ENCODE measurements at regions not wholly inside any gene's neighbourhood (a gene's known extent, or its start where the extent isn't known, plus 50 kb on each side); places are given as distances from the start of the nearest gene placed in this dataset.

GRCh38 chr1:185408700-185409270, 91.7 kb upstream of the IVNS1ABP start:
- ATAC-seq (replicated peaks) (no peak), DNase-seq (no peak)
- Mint-ChIP-seq H3K9me3 (peaks cover 0 to 3% of the 10 kb centered on the region in 2 donors), H3K27me3 (peaks cover 0 to 5% of the 10 kb centered on the region in 2 donors), H3K4me1 (ENCODE audit: low read depth in 2 of 2) (peaks cover 8 to 18% of the 10 kb centered on the region in 2 donors), H3K36me3 (ENCODE audit: insufficient read depth) (no peaks in the 10 kb centered on the region), H3K4me3 (no peak overlapping the region), H3K27ac (peak overlapping the region in 1 of 2 donors; percentile 29)

- no peak for ATAC-seq (replicated peaks)
- H3K27ac Mint-ChIP-seq, result no peak overlapping the region
Measured at GRCh38 chr1:185406691-185407009, 89.6 kb upstream of the IVNS1ABP start.

DNA sequence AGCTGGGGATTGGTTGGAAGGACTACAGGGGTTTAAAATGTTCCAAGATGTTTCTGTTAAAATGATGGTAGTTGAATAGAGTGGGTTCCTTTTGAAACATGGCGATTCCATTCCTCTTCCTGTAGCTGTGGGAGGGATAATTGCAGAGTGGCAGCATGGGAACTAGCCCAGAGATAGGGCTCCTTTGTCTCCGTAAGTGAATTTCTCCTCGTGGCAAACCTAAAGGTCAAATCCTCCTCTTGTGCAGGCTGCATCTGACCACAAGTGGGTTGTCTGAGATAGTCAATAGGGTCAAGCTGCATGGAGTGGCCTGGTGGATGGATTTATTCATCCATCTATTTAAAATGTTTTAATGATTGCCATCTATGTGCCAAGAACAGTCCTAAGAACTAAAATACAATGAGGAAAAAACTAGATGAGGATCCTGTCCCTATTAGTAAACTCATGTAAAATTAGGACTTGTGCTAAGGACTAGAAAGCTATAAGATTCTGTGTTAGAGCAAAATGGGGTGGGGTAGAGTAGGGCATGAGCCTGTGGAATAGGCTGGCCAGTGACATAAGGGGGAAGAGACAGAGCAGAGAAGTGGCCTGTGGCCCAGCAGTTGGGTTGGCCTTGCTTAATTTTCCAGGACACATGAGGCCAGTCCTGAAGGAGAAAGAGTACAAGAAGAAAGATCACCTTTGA, 89.1 kb upstream of the IVNS1ABP start:
- peaks cover 0 to 3% of the 10 kb centered on the region in 2 donors for H3K9me3 Mint-ChIP-seq
- DNase-seq (no peak), ATAC-seq (replicated peaks) (no peak)
- H3K27ac Mint-ChIP-seq, result no peak overlapping the region
- peaks cover 6 to 13% of the 10 kb centered on the region in 2 donors for H3K4me1 Mint-ChIP-seq (ENCODE audit: low read depth in 2 of 2)
- no peaks in the 10 kb centered on the region for H3K36me3 Mint-ChIP-seq (ENCODE audit: insufficient read depth)
- H3K4me3 Mint-ChIP-seq, result no peak overlapping the region
- peaks cover 9 to 11% of the 10 kb centered on the region in 2 donors for H3K27me3 Mint-ChIP-seq

More at GRCh38 chr1:185406691-185407009, 89.6 kb upstream of the IVNS1ABP start:
- peaks cover 9 to 11% of the 10 kb centered on the region in 2 donors for H3K27me3 Mint-ChIP-seq
- H3K9me3 Mint-ChIP-seq, result peaks cover 0 to 3% of the 10 kb centered on the region in 2 donors
- no peaks in the 10 kb centered on the region for H3K36me3 Mint-ChIP-seq (ENCODE audit: insufficient read depth)
- peaks cover 6 to 13% of the 10 kb centered on the region in 2 donors for H3K4me1 Mint-ChIP-seq (ENCODE audit: low read depth in 2 of 2)
- no peak overlapping the region for H3K4me3 Mint-ChIP-seq
- no peak for DNase-seq

GRCh38 chr1:185404907-185405568, 88.0 kb upstream of the IVNS1ABP start:
- ATAC-seq (replicated peaks), result no peak
- Mint-ChIP-seq H3K4me3 (no peak overlapping the region), H3K4me1 (ENCODE audit: low read depth in 2 of 2) (peaks cover 6 to 13% of the 10 kb centered on the region in 2 donors), H3K9me3 (peaks cover 0 to 3% of the 10 kb centered on the region in 2 donors), H3K36me3 (ENCODE audit: insufficient read depth) (no peaks in the 10 kb centered on the region), H3K27ac (no peak overlapping the region), H3K27me3 (peaks cover 9 to 11% of the 10 kb centered on the region in 2 donors)
- no peak for DNase-seq

GRCh38 chr1:185404291-185404690, 87.2 kb upstream of the IVNS1ABP start:
- no peak for DNase-seq
- peaks cover 0 to 3% of the 10 kb centered on the region in 2 donors for H3K9me3 Mint-ChIP-seq
- peaks cover 4 to 11% of the 10 kb centered on the region in 2 donors for H3K4me1 Mint-ChIP-seq (ENCODE audit: low read depth in 2 of 2)
- no peak overlapping the region for H3K4me3 Mint-ChIP-seq
- no peak for ATAC-seq (replicated peaks)
- H3K27me3 Mint-ChIP-seq, result peaks cover 9 to 11% of the 10 kb centered on the region in 2 donors
- H3K27ac Mint-ChIP-seq, result no peak overlapping the region
- H3K36me3 Mint-ChIP-seq (ENCODE audit: insufficient read depth), result no peaks in the 10 kb centered on the region

DNA sequence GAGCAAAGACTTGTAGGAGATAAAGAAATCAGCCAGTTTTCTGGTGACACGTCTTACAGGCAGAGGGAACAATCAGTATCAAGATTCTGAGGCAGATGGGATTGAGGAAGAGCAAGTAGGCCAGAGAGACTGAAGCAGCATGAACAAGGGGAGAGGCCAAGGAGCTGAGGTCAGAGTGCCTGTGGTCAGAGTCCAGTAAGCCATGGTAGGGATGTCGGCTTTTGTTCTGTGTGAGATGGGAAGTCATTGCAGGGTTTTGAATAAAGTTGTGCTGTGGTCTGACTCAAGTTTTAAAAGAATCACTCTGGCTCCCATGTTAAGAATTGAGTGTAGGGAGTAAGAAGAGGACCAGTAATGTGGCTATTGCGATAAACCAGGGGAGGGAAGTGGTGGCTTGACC, 85.9 kb upstream of the IVNS1ABP start:
- Mint-ChIP-seq H3K4me1 (ENCODE audit: low read depth in 2 of 2) (peaks cover 4 to 5% of the 10 kb centered on the region in 2 donors), H3K9me3 (peaks cover 0 to 3% of the 10 kb centered on the region in 2 donors), H3K36me3 (ENCODE audit: insufficient read depth) (no peaks in the 10 kb centered on the region), H3K4me3 (no peak overlapping the region), H3K27ac (no peak overlapping the region), H3K27me3 (peaks cover 6 to 9% of the 10 kb centered on the region in 2 donors)
- DNase-seq (no peak), ATAC-seq (replicated peaks) (no peak)

- peaks cover 4 to 5% of the 10 kb centered on the region in 2 donors for H3K4me1 Mint-ChIP-seq (ENCODE audit: low read depth in 2 of 2)
- no peak overlapping the region for H3K4me3 Mint-ChIP-seq
- H3K27ac Mint-ChIP-seq, result no peak overlapping the region
- peaks cover 6 to 9% of the 10 kb centered on the region in 2 donors for H3K27me3 Mint-ChIP-seq
- no peaks in the 10 kb centered on the region for H3K36me3 Mint-ChIP-seq (ENCODE audit: insufficient read depth)
- no peaks in the 10 kb centered on the region for H3K9me3 Mint-ChIP-seq
- no peak for ATAC-seq (replicated peaks)
- no peak for DNase-seq
Measured at GRCh38 chr1:185401019-185401418, 84.0 kb upstream of the IVNS1ABP start.

DNA sequence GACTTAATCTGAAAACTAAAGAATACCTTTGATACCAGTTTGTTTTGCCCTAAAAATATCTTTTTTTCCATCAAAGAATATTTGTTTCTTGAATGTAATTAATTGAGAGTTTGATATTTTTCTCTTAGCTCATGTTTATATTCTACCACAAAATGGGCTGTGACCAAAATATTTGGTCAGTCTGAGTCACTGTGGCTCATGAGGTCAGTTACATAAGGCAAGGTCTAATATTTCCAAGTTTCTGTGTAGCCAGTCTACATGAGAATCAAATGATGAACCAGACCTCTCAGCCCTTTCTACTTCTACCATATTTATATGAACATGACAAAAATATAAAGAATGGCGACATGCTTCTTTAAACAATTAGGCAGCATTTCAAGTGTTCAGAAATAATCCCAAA, 83.0 kb upstream of the IVNS1ABP start:
- no peaks in the 10 kb centered on the region for H3K36me3 Mint-ChIP-seq (ENCODE audit: insufficient read depth)
- ATAC-seq (replicated peaks) (no peak), DNase-seq (no peak)
- peaks cover 6 to 9% of the 10 kb centered on the region in 2 donors for H3K27me3 Mint-ChIP-seq
- no peak overlapping the region for H3K4me3 Mint-ChIP-seq
- H3K9me3 Mint-ChIP-seq, result no peaks in the 10 kb centered on the region
- H3K4me1 Mint-ChIP-seq (ENCODE audit: low read depth in 2 of 2), result peaks cover 4 to 5% of the 10 kb centered on the region in 2 donors
- no peak overlapping the region for H3K27ac Mint-ChIP-seq

DNA sequence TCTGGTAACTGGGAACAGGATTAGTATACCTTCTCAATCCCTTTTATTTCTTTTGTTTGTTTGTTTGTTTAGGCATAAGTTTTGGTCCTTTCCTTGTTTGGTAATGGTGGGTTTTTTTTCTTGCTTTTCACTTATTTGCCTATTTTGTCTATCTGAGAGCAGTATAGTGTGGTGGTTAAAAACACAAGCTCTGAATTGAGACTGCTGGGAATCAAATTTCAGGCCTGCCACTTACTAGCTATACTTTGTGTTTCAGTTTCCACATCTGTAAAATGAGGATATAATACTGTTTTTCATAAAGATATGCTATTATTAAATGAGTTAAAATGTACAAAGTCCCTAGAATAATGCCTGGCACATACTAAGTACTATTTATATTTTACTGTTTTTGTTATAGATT, 81.6 kb upstream of the IVNS1ABP start:
- Mint-ChIP-seq H3K36me3 (ENCODE audit: insufficient read depth) (no peaks in the 10 kb centered on the region), H3K27ac (no peak overlapping the region), H3K9me3 (no peaks in the 10 kb centered on the region), H3K27me3 (peaks cover 6 to 9% of the 10 kb centered on the region in 2 donors), H3K4me3 (no peak overlapping the region), H3K4me1 (ENCODE audit: low read depth in 2 of 2) (peaks cover 0 to 2% of the 10 kb centered on the region in 2 donors)
- no peak for ATAC-seq (replicated peaks)
- DNase-seq, result no peak

DNA sequence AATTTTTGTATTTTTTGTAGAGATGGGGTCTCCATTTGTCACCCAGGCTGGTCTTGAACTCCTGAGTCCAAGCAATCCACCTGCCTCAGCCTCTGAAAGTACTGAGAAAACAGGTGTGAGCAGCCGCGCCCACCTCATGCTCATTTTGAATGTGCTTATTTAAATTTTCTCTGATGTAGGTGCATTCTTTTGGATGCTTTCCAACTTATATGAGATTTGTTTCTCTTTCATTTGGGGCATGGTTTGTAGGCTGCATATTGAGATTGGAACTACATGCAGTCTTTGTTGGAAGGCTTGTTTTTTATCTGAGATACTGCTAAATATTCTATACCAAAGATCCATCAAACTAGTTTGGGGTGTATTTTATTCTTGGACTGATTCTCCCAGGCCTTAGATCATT, 81.0 kb upstream of the IVNS1ABP start:
- Mint-ChIP-seq H3K4me1 (ENCODE audit: low read depth in 2 of 2) (no peaks in the 10 kb centered on the region), H3K27me3 (peaks cover 1 to 3% of the 10 kb centered on the region in 2 donors), H3K4me3 (no peak overlapping the region), H3K9me3 (no peaks in the 10 kb centered on the region), H3K27ac (no peak overlapping the region), H3K36me3 (ENCODE audit: insufficient read depth) (no peaks in the 10 kb centered on the region)
- ATAC-seq (replicated peaks) (no peak), DNase-seq (no peak)

GRCh38 chr1:185397183-185397582, 80.1 kb upstream of the IVNS1ABP start:
- H3K27ac Mint-ChIP-seq, result no peak overlapping the region
- H3K4me3 Mint-ChIP-seq, result no peak overlapping the region
- no peak for DNase-seq
- no peaks in the 10 kb centered on the region for H3K36me3 Mint-ChIP-seq (ENCODE audit: insufficient read depth)
- no peaks in the 10 kb centered on the region for H3K4me1 Mint-ChIP-seq (ENCODE audit: low read depth in 2 of 2)
- no peaks in the 10 kb centered on the region for H3K9me3 Mint-ChIP-seq
- no peaks in the 10 kb centered on the region for H3K27me3 Mint-ChIP-seq
- no peak for ATAC-seq (replicated peaks)

DNA sequence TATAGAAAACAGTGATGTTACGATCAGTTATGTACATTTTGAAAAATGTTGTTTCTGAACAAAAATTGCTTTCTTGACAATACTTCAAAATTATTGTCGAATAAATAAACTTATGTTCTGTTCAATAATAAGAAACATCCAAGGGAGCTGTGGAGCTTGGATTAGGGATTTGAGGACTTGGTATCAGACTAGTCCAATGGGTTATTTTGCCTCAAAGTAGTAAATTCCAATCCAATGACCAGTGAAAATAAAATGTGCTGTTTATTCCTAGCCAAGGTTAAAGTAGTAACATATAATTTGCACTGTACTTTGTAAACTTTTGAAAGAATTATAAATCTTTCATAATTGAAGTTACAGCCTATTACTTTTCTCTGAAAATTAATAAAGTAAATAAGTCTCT, 79.1 kb upstream of the IVNS1ABP start:
- no peak for ATAC-seq (replicated peaks)
- no peaks in the 10 kb centered on the region for H3K4me1 Mint-ChIP-seq (ENCODE audit: low read depth in 2 of 2)
- H3K9me3 Mint-ChIP-seq, result no peaks in the 10 kb centered on the region
- H3K27me3 Mint-ChIP-seq, result no peaks in the 10 kb centered on the region
- H3K27ac Mint-ChIP-seq, result no peak overlapping the region
- H3K4me3 Mint-ChIP-seq, result no peak overlapping the region
- H3K36me3 Mint-ChIP-seq (ENCODE audit: insufficient read depth), result no peaks in the 10 kb centered on the region
- DNase-seq, result no peak

DNA sequence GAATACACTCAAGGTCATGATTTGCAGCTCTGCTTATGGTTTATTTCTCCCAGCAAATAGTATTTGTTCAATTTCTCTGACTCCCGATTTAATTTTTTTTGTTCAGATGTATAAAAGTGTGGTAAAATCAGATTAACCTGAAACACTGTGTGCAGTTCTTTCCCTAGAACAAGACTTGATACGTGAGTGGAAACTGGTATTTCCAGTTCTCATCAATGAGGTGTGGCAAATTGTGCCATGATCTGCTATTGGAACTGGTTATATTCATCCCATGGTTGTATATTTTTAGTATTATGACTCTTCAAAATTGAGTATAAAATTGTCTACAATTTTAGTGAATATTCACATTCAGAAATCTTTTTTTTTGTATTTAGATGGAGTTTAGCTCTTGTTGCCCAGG, 76.8 kb upstream of the IVNS1ABP start:
- Mint-ChIP-seq H3K4me1 (ENCODE audit: low read depth in 2 of 2) (peaks cover 0 to 2% of the 10 kb centered on the region in 2 donors), H3K36me3 (ENCODE audit: insufficient read depth) (no peaks in the 10 kb centered on the region), H3K27me3 (no peaks in the 10 kb centered on the region), H3K4me3 (no peak overlapping the region), H3K9me3 (no peaks in the 10 kb centered on the region), H3K27ac (no peak overlapping the region)
- DNase-seq (no peak), ATAC-seq (replicated peaks) (no peak)

DNA sequence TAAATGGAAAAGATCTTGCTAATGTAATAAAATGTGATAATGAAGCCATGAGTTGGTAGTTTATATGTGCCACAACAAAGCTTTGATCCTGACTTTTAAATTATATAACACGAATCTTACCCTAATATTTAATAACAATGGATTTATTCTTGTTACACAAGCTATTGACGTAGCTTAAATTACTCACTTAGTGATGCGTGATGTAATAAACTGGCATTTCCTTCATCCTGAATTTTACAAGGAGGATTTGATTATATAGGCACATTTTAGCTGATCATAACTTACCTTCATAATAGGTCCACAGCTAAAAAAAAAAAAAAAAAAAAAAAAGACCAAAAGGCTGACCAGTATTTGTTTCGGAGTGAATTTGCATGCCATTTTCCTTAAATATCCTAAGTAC, 76.2 kb upstream of the IVNS1ABP start:
- no peaks in the 10 kb centered on the region for H3K27me3 Mint-ChIP-seq
- H3K36me3 Mint-ChIP-seq (ENCODE audit: insufficient read depth), result peaks cover under 1% of the 10 kb centered on the region
- no peak overlapping the region for H3K27ac Mint-ChIP-seq
- peaks cover 0 to 2% of the 10 kb centered on the region in 2 donors for H3K4me1 Mint-ChIP-seq (ENCODE audit: low read depth in 2 of 2)
- no peaks in the 10 kb centered on the region for H3K9me3 Mint-ChIP-seq
- no peak overlapping the region for H3K4me3 Mint-ChIP-seq
- DNase-seq (no peak), ATAC-seq (replicated peaks) (no peak)
